Muscle layer of colon (tissue), 2 donors: ENCODE measurements at regions not wholly inside any gene's neighbourhood (a gene's known extent, or its start where the extent isn't known, plus 50 kb on each side); places are given as distances from the start of the nearest gene placed in this dataset.

Source experiments
- H3K27ac ChIP-seq: one replicate; pipeline ENCODE4 v1.7.0; 2013; ENCODE audit warnings: low read depth, mild to moderate bottlenecking, low read length, moderate library complexity
- H3K27me3 ChIP-seq, 2 donors: one replicate each; pipeline ENCODE4 v1.7.0; 2013; ENCODE audit warnings: low read length in 2 of 2, mild to moderate bottlenecking in 2 of 2; ENCODE audit not compliant: insufficient read depth in 2 of 2, control insufficient read depth in 1 of 2
- H3K36me3 ChIP-seq: one replicate; pipeline ENCODE4 v1.7.0; 2013; ENCODE audit warnings: mild to moderate bottlenecking, low read length; ENCODE audit not compliant: insufficient read depth
- H3K4me1 ChIP-seq: one replicate; pipeline ENCODE4 v1.7.0; 2013; ENCODE audit warnings: mild to moderate bottlenecking, low read length; ENCODE audit not compliant: insufficient read depth
- H3K4me3 ChIP-seq, 2 donors: one replicate each; pipeline ENCODE4 v1.7.0; 2013; ENCODE audit warnings: low read length in 2 of 2, low read depth in 1 of 2, mild to moderate bottlenecking in 1 of 2, moderate library complexity in 1 of 2
- H3K9ac ChIP-seq: one replicate; pipeline ENCODE4 v1.7.0; 2013; ENCODE audit warnings: low read length
- H3K9me3 ChIP-seq: one replicate; pipeline ENCODE4 v1.7.0; 2013; ENCODE audit warnings: mild to moderate bottlenecking, low read length
- donor health status: abdominal sarcoma.
- donor health status: Adenocarcinoma of cecum.

DNA sequence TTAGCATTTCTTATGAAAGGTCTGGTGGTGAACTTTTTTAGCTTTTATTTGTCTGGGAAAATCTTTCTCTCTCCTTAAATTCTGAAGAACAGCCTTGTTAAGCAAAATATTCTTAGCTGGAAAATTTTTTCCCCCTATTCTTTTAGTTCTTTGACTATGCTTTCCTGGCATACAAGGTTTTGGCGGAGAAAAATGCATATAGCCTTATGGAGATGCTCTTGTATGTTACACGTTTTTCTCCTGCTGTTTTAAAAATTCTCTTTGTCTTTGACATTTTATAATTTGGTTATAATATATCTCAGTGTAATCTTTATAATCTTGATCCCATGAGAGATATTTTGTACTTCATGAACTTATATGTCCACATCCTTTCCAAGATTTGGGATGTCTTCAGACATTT lies 1190.4 kb upstream of the ZEB2 start:
- Histone ChIP-seq H3K4me1 (no peaks in the 10 kb centered on the region), H3K27me3 (no peaks in the 10 kb centered on the region), H3K36me3 (no peaks in the 10 kb centered on the region), H3K9me3 (no peaks in the 10 kb centered on the region), H3K9ac (no peak overlapping the region), H3K4me3 (no peak overlapping the region), H3K27ac (no peak overlapping the region)

- Histone ChIP-seq H3K9ac (no peak overlapping the region), H3K9me3 (no peaks in the 10 kb centered on the region), H3K27me3 (no peaks in the 10 kb centered on the region), H3K27ac (no peak overlapping the region), H3K4me3 (no peak overlapping the region), H3K36me3 (no peaks in the 10 kb centered on the region), H3K4me1 (no peaks in the 10 kb centered on the region)
Observed at GRCh38 chr2:145702305-145702704, 1182.4 kb upstream of the ZEB2 start.

- no peak overlapping the region for H3K4me3 ChIP-seq
- no peaks in the 10 kb centered on the region for H3K27me3 ChIP-seq
- H3K9me3 ChIP-seq = no peaks in the 10 kb centered on the region
- no peaks in the 10 kb centered on the region for H3K36me3 ChIP-seq
- H3K9ac ChIP-seq = no peak overlapping the region
- no peak overlapping the region for H3K27ac ChIP-seq
- H3K4me1 ChIP-seq = no peaks in the 10 kb centered on the region
Observed at GRCh38 chr2:145692971-145693478, 1173.1 kb upstream of the ZEB2 start.

DNA sequence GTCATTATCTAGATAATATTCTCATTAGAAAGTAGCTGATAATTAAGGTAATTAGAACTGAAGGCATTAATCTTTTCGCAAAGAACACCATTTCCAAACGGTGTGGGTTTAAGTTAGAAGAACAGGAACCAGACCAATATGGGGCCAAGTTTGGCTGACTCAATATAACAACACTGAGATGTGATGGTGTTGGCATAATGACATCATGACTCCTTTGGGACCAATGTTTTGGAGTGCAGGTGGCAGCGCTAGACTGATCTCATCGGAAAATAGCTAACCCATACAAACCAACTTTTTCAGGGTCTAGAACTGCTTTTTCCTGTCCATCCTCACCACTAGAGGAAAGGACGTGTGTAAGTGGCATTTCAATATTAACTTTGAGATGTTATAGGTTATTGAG lies 1171.7 kb upstream of the ZEB2 start:
- no peaks in the 10 kb centered on the region for H3K4me1 ChIP-seq
- H3K9ac ChIP-seq = no peak overlapping the region
- H3K36me3 ChIP-seq = no peaks in the 10 kb centered on the region
- no peaks in the 10 kb centered on the region for H3K9me3 ChIP-seq
- H3K27me3 ChIP-seq = no peaks in the 10 kb centered on the region
- H3K27ac ChIP-seq = no peak overlapping the region
- H3K4me3 ChIP-seq = no peak overlapping the region

GRCh38 chr2:145690183-145690778 lies 1170.4 kb upstream of the ZEB2 start:
- Histone ChIP-seq H3K27ac (no peak overlapping the region), H3K9me3 (no peaks in the 10 kb centered on the region), H3K36me3 (no peaks in the 10 kb centered on the region), H3K4me3 (no peak overlapping the region), H3K4me1 (no peaks in the 10 kb centered on the region), H3K27me3 (no peaks in the 10 kb centered on the region), H3K9ac (no peak overlapping the region)

DNA sequence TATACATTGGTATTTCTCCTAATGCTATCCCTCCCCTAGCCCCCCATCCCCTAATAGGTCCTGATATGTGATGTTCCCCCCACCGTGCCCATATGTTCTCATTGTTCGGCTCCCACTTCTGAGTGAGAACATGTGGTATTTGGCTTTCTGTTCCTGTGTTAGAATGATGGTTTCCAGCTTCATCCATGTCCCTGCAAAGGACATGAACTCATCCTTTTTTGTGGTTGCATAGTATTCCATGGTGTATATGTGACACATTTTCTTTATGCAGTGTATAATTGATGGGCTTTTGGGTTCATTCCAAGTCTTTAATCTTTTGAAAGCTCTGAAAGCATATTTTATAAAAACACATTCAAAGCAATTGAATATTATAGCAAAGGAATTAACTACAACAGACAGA lies 1169.4 kb upstream of the ZEB2 start:
- Histone ChIP-seq H3K9ac (no peak overlapping the region), H3K36me3 (no peaks in the 10 kb centered on the region), H3K27me3 (no peaks in the 10 kb centered on the region), H3K9me3 (no peaks in the 10 kb centered on the region), H3K27ac (no peak overlapping the region), H3K4me3 (no peak overlapping the region), H3K4me1 (no peaks in the 10 kb centered on the region)

DNA sequence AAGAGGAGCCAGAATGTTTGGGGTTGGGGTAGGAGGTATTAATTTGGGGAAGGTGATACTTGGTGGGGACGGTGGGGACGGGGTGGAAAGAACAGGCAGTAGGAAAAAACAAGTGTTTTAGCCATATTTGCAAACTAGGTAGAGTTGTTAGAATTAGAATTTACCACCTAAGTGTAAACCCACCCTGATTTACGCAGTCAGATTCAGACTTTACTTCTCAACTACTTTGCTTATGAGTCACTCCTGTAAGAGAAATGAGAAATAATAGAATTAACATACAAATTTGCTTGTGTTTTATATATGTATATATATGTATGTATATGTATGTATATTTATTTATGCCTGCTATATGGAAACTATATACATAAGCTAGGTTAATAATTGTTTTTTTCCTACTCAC lies 1168.2 kb upstream of the ZEB2 start:
- Histone ChIP-seq H3K4me3 (no peak overlapping the region), H3K9me3 (no peaks in the 10 kb centered on the region), H3K4me1 (no peaks in the 10 kb centered on the region), H3K36me3 (no peaks in the 10 kb centered on the region), H3K27me3 (no peaks in the 10 kb centered on the region), H3K9ac (no peak overlapping the region), H3K27ac (no peak overlapping the region)

- H3K9ac ChIP-seq = no peak overlapping the region
- no peak overlapping the region for H3K4me3 ChIP-seq
- no peaks in the 10 kb centered on the region for H3K27me3 ChIP-seq
- H3K27ac ChIP-seq = no peak overlapping the region
- no peaks in the 10 kb centered on the region for H3K9me3 ChIP-seq
- no peaks in the 10 kb centered on the region for H3K36me3 ChIP-seq
- no peaks in the 10 kb centered on the region for H3K4me1 ChIP-seq
Observed at GRCh38 chr2:145687442-145688134, 1167.7 kb upstream of the ZEB2 start.

DNA sequence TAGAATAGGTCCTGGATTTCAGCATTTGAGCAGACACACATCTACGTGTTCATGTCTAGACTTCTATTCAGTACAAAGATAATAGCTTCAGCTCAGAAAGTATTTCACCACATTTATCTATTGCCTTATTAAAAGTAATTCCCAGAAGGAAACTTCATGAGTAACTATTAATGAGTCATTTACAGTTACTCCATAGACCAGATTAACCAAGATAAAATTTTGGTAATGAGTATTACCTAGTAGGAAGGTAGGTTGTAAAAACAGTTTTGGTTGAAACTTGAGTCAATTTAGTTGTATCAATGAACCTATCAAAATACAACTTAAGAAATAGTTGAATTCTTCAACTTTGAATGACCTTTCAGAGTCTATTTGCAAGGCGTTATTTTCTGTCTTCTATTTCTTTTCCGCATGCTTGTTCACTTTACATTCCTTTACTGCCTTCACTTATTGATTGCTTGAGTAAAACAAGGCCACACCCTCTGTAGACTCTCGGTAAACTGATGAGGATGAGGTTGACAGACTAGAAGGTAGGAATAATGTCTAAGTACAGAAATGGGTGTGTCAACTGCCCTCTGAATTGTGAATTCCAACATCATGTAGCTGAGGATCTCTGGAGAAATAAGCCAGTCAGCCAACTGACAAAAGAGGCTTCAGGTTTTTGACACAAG lies 1165.6 kb upstream of the ZEB2 start:
- Histone ChIP-seq H3K9me3 (no peaks in the 10 kb centered on the region), H3K4me3 (no peak overlapping the region), H3K36me3 (no peaks in the 10 kb centered on the region), H3K27ac (no peak overlapping the region), H3K9ac (no peak overlapping the region), H3K4me1 (no peaks in the 10 kb centered on the region), H3K27me3 (no peaks in the 10 kb centered on the region)

DNA sequence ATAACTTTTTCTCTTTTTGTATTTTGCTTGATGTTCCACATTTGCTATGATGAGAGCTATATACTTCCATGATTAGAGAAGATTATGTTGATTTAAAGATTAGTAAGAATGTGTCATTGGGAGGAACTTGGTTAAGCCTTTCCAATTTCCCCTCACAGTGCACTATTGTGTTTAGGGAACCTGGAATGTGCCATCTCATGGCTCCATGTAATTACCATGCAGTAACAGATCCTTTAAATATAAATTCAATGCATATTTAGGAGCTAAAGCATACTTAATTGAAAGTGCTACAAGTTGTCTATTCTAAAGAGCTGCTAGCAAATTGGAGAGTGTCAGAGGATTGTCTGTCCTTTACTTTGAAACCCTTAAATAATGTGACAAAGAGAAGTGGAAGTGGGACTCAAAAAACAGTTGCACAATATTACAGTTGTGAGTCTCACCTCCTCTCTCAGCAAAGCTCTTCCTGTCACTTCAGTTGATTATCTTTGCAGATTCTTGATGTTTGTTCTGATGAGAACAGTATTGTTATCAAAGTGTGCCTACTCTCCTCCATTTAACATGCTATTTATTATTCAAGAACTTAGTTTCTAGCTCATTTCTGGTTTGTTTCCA lies 1162.7 kb upstream of the ZEB2 start:
- Histone ChIP-seq H3K27me3 (no peaks in the 10 kb centered on the region), H3K4me1 (no peaks in the 10 kb centered on the region), H3K9me3 (no peaks in the 10 kb centered on the region), H3K9ac (no peak overlapping the region), H3K36me3 (no peaks in the 10 kb centered on the region), H3K27ac (no peak overlapping the region), H3K4me3 (no peak overlapping the region)

GRCh38 chr2:145680276-145680675 lies 1160.4 kb upstream of the ZEB2 start:
- no peak overlapping the region for H3K4me3 ChIP-seq
- no peak overlapping the region for H3K27ac ChIP-seq
- H3K4me1 ChIP-seq = no peaks in the 10 kb centered on the region
- no peaks in the 10 kb centered on the region for H3K36me3 ChIP-seq
- no peaks in the 10 kb centered on the region for H3K9me3 ChIP-seq
- H3K9ac ChIP-seq = no peak overlapping the region
- no peaks in the 10 kb centered on the region for H3K27me3 ChIP-seq
